ENCODE measurements at regions not wholly inside any gene's neighbourhood (a gene's known extent, or its start where the extent isn't known, plus 50 kb on each side); places are given as distances from the start of the nearest gene placed in this dataset.

DNA sequence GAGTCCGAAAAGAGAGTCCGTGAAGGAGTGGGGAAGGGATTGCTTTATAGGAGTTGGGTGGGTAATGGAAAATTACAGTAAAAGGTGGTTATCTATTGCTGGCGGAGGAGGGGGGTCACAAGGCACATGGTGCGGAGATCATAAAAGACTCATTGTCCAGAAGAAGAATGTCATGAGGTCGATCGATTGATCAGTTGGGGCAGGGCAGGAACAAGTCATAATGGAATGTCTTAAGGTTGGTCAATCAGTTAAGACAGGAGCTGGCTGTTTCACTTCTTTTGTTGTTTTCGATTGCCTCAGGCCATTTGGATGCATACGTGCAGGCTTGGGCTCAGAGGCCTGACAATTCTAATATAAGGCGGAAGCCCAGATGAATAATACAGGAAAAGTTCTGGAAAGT lies 473.0 kb upstream of the TNP1 start:
- no peaks in the 10 kb centered on the region for H3K4me1 Mint-ChIP-seq
- H3K36me3 Mint-ChIP-seq, result peaks cover under 1 to 6% of the 10 kb centered on the region in 2 donors
- H3K27me3 Mint-ChIP-seq, result peaks cover 45 to 71% (median 66%) of the 10 kb centered on the region in 3 donors
- no peak overlapping the region for H3K27ac Mint-ChIP-seq
- no peak for ATAC-seq (ENCODE audit: low read depth in 2 of 2)
- H3K9me3 Mint-ChIP-seq, result peaks cover 0 to 5% (median 0%) of the 10 kb centered on the region in 7 donors
- no peak overlapping the region for H3K4me3 Mint-ChIP-seq
- DNase-seq, result no peak

DNA sequence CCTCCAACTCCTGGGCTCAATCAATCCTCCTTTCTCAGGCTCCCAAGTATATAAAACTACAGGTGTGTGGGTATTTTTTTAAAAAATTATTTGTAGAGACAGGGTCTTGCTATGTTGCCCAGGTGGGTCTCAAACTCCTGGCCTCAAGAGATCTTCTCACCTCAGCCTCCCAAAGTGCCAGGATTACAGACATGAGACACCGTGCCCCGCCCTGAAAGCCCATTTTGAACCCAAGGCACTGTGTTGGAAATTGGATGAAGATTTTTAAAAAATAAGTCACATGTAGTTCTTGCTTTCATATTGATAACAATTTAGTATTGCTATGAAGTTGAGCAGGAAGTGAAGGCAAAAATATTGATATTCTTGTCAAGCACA lies 472.5 kb upstream of the TNP1 start:
- DNase-seq (no peak), ATAC-seq (ENCODE audit: low read depth in 2 of 2) (no peak)
- Mint-ChIP-seq H3K9me3 (peaks cover 0 to 8% (median 0%) of the 10 kb centered on the region in 7 donors), H3K4me3 (no peak overlapping the region), H3K36me3 (peaks cover 5 to 6% of the 10 kb centered on the region in 2 donors), H3K27ac (no peak overlapping the region), H3K27me3 (peaks cover 47 to 73% (median 70%) of the 10 kb centered on the region in 3 donors), H3K4me1 (no peaks in the 10 kb centered on the region)

DNA sequence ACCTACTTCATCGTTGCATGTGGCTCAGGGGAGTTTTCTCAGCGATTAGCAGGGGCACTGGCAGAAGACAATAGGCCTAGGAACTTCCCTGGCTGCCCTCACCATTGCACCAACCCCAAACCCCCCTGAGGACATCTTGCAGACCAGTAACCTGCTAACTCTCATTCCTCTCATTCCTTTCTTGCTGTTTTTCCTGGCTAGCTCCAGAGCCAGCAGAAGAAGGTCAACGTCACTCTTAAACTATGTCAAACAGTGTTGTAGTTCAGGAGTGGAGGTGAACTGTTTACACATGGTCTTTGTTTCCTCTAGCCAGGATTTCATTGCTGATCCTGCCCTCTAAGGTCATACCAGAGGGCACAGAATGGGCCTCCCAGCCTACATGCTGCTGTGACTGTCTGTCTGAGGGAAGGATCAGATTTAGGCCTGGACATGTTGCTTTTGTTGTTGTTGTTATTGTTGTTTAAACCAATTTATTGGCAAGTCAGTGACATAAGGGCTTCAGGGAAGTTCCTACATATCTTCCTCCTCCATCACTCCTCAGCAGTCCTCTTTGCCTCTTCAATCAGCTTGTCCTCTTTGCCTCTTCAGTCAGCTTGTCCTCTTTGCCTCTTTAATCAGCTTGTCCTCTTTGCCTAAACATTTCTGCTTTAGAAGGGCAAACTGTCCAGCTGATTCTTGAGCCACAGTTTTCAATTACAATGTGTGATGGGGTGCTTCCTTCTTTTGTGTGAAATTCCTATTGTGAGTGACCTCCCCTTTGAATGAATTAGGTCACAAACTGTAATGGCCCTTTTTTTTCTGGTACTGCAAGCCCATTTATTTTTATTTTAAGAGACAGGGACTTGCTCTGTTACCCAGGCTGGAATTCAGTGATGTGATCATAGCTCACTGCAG lies 471.9 kb upstream of the TNP1 start:
- Mint-ChIP-seq H3K27ac (no peak overlapping the region), H3K4me1 (no peaks in the 10 kb centered on the region), H3K36me3 (peaks cover 6 to 10% of the 10 kb centered on the region in 2 donors), H3K27me3 (peaks cover 44 to 75% (median 70%) of the 10 kb centered on the region in 3 donors), H3K9me3 (peaks cover 0 to 8% (median 0%) of the 10 kb centered on the region in 7 donors), H3K4me3 (no peak overlapping the region)
- ATAC-seq (ENCODE audit: low read depth in 2 of 2) (no peak), DNase-seq (no peak)

DNA sequence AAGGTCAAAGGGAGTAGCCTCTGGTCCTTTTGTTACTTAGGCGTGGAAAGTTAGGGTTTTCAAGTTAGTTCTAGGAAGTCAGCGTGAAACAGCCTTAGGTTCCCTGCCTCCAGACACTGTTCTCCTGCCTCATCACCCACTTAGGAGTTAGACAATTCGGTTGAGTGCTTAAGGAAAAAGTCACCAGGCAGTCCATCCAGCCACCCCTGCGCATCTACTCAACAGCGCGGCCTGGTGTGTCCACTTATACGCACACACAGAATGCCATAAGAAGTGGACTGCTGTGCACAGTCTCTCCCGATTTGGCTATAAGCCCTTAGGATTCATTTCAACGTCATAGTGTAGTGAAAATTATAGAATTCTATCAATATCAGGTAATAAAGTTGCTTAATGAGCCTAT lies 470.8 kb upstream of the TNP1 start:
- H3K36me3 Mint-ChIP-seq, result peaks cover 6 to 14% of the 10 kb centered on the region in 2 donors

DNA sequence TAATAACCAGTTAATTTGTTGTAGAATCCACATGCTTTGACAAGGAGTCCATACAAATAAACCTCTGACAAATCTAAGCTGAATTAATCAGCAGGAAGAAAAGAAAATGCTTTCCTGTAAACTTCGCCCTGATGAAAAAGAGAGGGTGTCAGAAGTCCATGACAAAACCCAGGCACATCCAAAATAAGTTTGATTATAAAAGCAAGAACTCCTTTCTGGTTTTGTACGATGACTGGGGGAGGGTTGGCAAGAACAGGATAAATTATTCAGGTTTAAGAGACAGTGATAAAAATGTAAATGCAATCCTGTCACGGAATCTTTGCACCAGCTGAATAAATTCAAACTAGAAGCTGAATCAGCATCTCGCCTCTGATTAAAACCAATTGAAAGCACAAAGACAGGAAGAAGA lies 469.2 kb upstream of the TNP1 start:
- H3K4me1 Mint-ChIP-seq, result no peaks in the 10 kb centered on the region
- H3K27ac Mint-ChIP-seq, result no peak overlapping the region
- no peak for ATAC-seq (ENCODE audit: low read depth in 2 of 2)

More for the DNA sequence above, 470.8 kb upstream of the TNP1 start:
- Mint-ChIP-seq H3K4me1 (no peaks in the 10 kb centered on the region), H3K27me3 (peaks cover 55 to 79% (median 75%) of the 10 kb centered on the region in 3 donors), H3K27ac (no peak overlapping the region), H3K9me3 (peaks cover 0 to 13% (median 2%) of the 10 kb centered on the region in 7 donors), H3K4me3 (no peak overlapping the region)
- no peak for ATAC-seq (ENCODE audit: low read depth in 2 of 2)
- DNase-seq, result no peak

DNA sequence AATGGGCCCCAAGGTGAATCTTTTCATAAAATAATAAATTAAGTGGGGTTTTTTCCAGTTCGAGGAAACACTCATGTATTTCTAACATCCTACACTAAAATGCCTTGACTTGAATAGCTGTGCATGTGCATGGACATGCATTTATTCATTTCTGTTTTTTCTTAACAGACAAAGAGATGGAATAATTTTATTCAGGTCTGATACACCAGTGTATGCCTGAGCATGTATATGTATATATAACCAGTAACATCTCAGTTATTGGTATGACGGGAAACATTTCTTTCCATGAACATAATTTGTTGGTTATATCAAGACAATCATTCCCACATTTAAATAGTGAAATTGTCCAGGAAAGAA lies 468.7 kb upstream of the TNP1 start:
- Mint-ChIP-seq H3K36me3 (peaks cover 23 to 34% of the 10 kb centered on the region in 2 donors), H3K4me1 (no peaks in the 10 kb centered on the region), H3K27ac (no peak overlapping the region), H3K27me3 (peaks cover 63 to 85% (median 83%) of the 10 kb centered on the region in 3 donors), H3K9me3 (peaks cover 8 to 26% (median 20%) of the 10 kb centered on the region in 7 donors), H3K4me3 (no peak overlapping the region)
- no peak for DNase-seq
- ATAC-seq (ENCODE audit: low read depth in 2 of 2), result no peak

More for the DNA sequence above, 469.2 kb upstream of the TNP1 start:
- H3K9me3 Mint-ChIP-seq, result peaks cover 7 to 23% (median 16%) of the 10 kb centered on the region in 7 donors
- H3K36me3 Mint-ChIP-seq, result peaks cover 18 to 30% of the 10 kb centered on the region in 2 donors
- peaks cover 62 to 85% (median 81%) of the 10 kb centered on the region in 3 donors for H3K27me3 Mint-ChIP-seq
- no peak for DNase-seq
- no peak overlapping the region for H3K4me3 Mint-ChIP-seq

DNA sequence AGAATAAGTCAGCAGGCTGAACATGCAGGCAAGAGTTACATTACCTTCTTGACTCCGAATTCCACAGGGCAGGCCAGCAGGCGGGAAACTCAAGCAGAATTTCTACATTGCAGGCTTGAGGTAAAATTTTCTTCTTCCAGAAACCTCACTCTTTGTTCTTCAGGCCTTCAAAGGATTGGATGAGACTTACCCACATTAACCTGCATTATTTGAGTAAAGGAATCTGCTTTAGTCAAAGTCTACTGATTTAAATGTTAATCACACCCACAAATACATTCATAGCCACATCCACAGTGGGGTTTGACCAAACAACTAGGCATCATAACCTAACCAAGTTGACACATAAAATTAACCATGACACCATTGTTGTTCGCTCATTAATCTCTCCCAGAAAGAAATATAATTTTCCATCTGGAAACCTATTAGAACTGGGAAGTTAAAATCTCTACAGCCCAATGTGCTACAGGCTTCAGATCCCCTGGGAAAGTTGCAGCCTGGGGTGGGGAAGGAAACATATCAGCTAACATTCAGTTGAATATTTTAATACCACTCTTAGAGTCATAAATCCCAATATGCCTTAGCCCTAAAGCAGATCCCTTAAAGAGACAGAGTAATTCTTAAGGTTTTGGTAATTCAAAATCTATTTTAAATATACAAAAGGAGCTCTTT lies 468.2 kb upstream of the TNP1 start:
- H3K27me3 Mint-ChIP-seq, result peaks cover 63 to 88% (median 85%) of the 10 kb centered on the region in 3 donors
- no peak for DNase-seq
- ATAC-seq (ENCODE audit: low read depth in 2 of 2), result no peak
- H3K9me3 Mint-ChIP-seq, result peaks cover 9 to 29% (median 21%) of the 10 kb centered on the region in 7 donors
- H3K4me3 Mint-ChIP-seq, result no peak overlapping the region
- no peak overlapping the region for H3K27ac Mint-ChIP-seq
- no peaks in the 10 kb centered on the region for H3K4me1 Mint-ChIP-seq
- peaks cover 23 to 34% of the 10 kb centered on the region in 2 donors for H3K36me3 Mint-ChIP-seq

DNA sequence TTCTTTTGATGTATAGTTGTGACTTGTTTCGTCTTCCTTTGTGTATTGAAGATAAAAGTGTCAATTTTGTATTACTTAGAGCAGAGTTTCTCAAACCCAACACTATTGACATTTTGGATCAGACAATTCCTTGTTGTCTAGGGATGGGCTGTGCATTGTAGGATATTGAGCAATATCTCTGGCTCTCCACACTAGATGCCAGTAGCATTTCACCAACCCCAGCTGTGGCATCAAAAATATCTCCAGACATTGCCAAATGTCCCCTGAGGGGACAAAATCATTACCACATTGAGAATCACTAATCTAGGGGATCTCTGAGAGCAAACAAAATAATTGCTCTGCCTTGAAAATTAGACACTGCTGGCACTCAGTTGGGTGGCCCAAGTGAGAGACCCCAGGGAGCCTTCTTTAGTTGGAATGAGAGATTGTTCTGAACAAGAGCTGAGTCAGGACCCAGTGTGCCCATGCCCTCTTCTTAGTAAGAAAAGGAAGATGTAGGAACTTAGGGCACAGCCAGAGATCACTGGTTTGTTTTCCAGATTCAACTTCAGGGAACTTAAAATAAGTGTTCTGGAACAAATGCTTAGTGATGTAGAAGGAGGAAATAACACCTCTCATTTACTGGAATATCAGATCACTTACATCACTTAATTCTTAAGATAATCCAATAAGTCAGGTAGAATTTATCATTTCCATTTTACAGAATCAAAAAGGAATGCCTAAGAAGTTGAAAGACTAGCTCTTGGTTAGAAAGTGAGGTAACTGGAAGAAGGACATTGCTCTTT lies 466.6 kb upstream of the TNP1 start:
- Mint-ChIP-seq H3K27me3 (peaks cover 59 to 81% (median 78%) of the 10 kb centered on the region in 3 donors), H3K9me3 (peaks cover 10 to 31% (median 23%) of the 10 kb centered on the region in 7 donors), H3K4me1 (no peaks in the 10 kb centered on the region), H3K4me3 (no peak overlapping the region), H3K36me3 (peaks cover 17 to 34% of the 10 kb centered on the region in 2 donors), H3K27ac (no peak overlapping the region)
- ATAC-seq (ENCODE audit: low read depth in 2 of 2) (no peak), DNase-seq (no peak)

DNA sequence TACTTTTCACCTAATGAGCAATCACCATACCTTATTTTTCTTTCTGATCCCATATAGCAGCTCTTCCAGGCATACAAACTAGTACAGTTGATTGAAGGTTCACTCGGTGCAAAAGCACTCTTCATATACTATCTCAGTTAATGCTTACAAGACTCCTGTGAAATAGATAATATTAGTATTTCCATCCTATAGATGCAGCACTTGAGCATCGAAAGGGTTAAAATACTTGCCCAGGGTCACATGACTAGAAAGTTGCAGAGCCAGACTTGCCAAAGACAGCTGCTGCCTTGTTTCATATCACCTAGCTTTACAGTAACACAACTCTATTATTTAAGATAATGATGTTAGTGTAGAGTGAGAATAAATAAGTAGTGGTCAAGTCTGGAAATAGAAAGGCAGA lies 466.0 kb upstream of the TNP1 start:
- Mint-ChIP-seq H3K27me3 (peaks cover 59 to 75% (median 72%) of the 10 kb centered on the region in 3 donors), H3K27ac (no peak overlapping the region), H3K36me3 (peaks cover 17 to 34% of the 10 kb centered on the region in 2 donors), H3K4me3 (peak overlapping the region in 1 of 8 donors; percentile 43), H3K9me3 (peaks cover 10 to 31% (median 23%) of the 10 kb centered on the region in 7 donors), H3K4me1 (no peaks in the 10 kb centered on the region)
- no peak for ATAC-seq (ENCODE audit: low read depth in 2 of 2)
- DNase-seq, result no peak

DNA sequence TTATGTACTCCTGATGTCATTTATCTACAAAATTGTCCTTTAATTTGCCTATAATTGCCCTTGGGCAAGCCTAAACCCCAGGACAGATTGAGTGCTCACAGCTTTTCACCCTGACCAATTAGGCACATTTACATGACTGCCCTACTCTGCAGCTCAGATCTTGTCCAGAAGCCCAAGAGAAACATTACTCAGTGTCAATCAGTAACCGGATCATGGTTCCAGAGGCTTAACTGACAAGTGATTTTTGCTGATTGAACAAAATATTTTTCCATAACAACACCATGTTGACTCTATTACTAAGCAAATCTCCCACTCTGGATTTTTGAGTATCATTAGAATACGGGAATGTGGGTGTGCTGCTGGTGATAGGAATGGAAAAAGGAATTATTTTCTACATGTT lies 465.4 kb upstream of the TNP1 start:
- Mint-ChIP-seq H3K27ac (no peak overlapping the region), H3K36me3 (peaks cover 17 to 34% of the 10 kb centered on the region in 2 donors), H3K9me3 (peaks cover 10 to 31% (median 23%) of the 10 kb centered on the region in 7 donors), H3K27me3 (peaks cover 59 to 70% (median 69%) of the 10 kb centered on the region in 3 donors), H3K4me3 (no peak overlapping the region), H3K4me1 (no peaks in the 10 kb centered on the region)
- DNase-seq (no peak), ATAC-seq (ENCODE audit: low read depth in 2 of 2) (no peak)

DNA sequence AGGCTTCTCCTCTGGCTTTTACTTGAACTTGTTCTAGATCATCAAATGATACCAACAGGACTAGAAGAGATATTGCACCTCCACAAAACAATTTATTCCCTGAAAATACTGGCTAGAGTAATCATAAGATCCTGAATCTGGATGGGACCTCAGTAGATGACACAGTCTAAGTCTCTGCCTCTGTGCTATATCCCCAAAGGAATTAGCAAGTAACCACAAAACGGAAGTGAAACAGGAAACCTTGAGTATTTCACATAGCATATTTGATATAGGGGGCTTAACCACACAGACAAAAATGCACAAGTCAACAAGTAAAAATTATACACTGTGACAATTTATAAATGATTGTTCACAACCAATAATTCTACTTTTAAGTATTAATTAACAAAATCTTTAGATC lies 456.9 kb upstream of the TNP1 start:
- Mint-ChIP-seq H3K9me3 (peaks cover 0 to 24% (median 14%) of the 10 kb centered on the region in 7 donors), H3K4me1 (peaks cover 20 to 32% (median 26%) of the 10 kb centered on the region in 3 donors), H3K4me3 (peak overlapping the region in 1 of 8 donors; percentile 77), H3K27ac (no peak overlapping the region), H3K27me3 (peaks cover 54 to 63% (median 60%) of the 10 kb centered on the region in 3 donors), H3K36me3 (peaks cover 0 to 10% of the 10 kb centered on the region in 2 donors)
- DNase-seq (peak; percentile 54), ATAC-seq (ENCODE audit: low read depth in 2 of 2) (peak; percentile 89 to 95)

DNA sequence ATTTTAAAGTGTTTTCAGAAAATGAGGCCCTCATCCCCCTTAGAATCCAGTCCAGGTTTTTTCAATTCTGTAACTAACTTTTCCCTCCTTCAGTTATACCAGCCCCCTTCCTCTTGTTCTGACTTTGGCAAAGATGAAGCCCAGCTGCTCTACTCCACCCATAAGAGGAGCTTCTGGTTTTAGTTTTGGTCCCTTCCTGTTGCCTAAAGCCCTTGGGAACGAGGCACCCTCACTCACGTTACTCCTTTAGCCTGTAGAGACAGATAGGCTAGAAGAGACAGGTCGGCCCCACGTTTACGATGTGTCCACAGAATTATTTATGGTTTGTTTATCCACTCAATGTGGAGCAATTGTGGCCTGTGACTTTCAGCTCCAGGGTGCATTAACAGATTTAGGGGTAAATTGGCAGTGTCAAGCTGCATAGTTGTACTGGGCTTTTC lies 454.2 kb upstream of the TNP1 start:
- Mint-ChIP-seq H3K27me3 (peaks cover 73 to 80% (median 80%) of the 10 kb centered on the region in 3 donors), H3K4me3 (no peak overlapping the region), H3K4me1 (peaks cover 20 to 32% (median 26%) of the 10 kb centered on the region in 3 donors), H3K36me3 (peaks cover 8 to 28% of the 10 kb centered on the region in 2 donors), H3K27ac (no peak overlapping the region), H3K9me3 (peaks cover 0 to 40% (median 14%) of the 10 kb centered on the region in 7 donors)
- ATAC-seq (ENCODE audit: low read depth in 2 of 2) (no peak), DNase-seq (no peak)

DNA sequence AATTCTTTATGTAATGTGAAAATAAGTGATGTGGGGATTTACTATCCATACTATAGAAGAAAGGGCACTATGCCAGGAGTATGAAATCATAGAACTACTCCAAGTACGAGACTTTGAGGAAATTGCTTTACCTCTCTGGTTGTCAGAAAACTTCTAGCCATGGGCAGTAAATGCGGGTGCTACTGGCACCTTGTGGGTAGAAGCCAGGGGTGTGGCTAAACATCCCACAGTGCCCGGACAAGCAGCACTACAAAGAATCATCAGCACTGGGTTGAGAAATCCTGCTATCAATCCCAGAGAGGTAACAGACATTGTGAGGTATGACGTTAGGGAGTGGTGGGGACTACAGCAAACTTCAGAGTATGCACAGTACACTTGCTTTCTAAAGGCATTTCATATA lies 453.5 kb upstream of the TNP1 start:
- no peak for ATAC-seq (ENCODE audit: low read depth in 2 of 2)
- Mint-ChIP-seq H3K4me3 (peak overlapping the region in 1 of 8 donors; percentile 11), H3K9me3 (peaks cover 2 to 40% (median 14%) of the 10 kb centered on the region in 7 donors), H3K36me3 (peaks cover 10 to 28% of the 10 kb centered on the region in 2 donors), H3K4me1 (peaks cover 20 to 32% (median 26%) of the 10 kb centered on the region in 3 donors), H3K27me3 (peaks cover 72 to 82% (median 80%) of the 10 kb centered on the region in 3 donors), H3K27ac (no peak overlapping the region)
- no peak for DNase-seq
